DND-41 (cell line): ENCODE measurements at regions not wholly inside any gene's neighbourhood (a gene's known extent, or its start where the extent isn't known, plus 50 kb on each side); places are given as distances from the start of the nearest gene placed in this dataset.

Source experiments
- ATAC-seq: fragments of 200-7000 bp; cut with Tn5 transposase; 3 replicates; pipeline ENCODE4 v1.9.1; 2021; ENCODE audit warnings: low read depth; ENCODE audit not compliant: insufficient read depth
- DNase-seq: peaks from one replicate; pipeline ENCODE4 v3.0.0-alpha.2; 2020
- H2AFZ ChIP-seq: 2 replicates; pipeline ENCODE4 v1.6.0; 2012; ENCODE audit warnings: low read depth, low read length
- H3K27ac ChIP-seq: 2 replicates; pipeline ENCODE4 v1.5.1; 2012; ENCODE audit warnings: low read length, inconsistent platforms
- H3K27me3 ChIP-seq: fragments of 200-600 bp; sonication (generic); 2 replicates; pipeline ENCODE4 v1.6.0; 2012; ENCODE audit warnings: low read length, mild to moderate bottlenecking, inconsistent platforms; ENCODE audit not compliant: insufficient read depth, poor library complexity
- H3K36me3 ChIP-seq: 2 replicates; pipeline ENCODE4 v1.5.1; 2012; ENCODE audit warnings: low read length, inconsistent platforms; ENCODE audit not compliant: insufficient read depth
- H3K4me1 ChIP-seq: 2 replicates; pipeline ENCODE4 v1.5.1; 2012; ENCODE audit warnings: mild to moderate bottlenecking, low read length; ENCODE audit not compliant: insufficient read depth
- H3K4me2 ChIP-seq: 2 replicates; pipeline ENCODE4 v1.6.0; 2012; ENCODE audit warnings: mild to moderate bottlenecking, moderate library complexity, low read length, inconsistent platforms; ENCODE audit not compliant: insufficient read depth
- H3K4me3 ChIP-seq, 2 experiments: fragments of 200-600 bp in 1 of 2; shearing (Covaris generic) in 1 of 2; 2 replicates each; pipeline ENCODE4 v1.5.1; 2012 to 2016; ENCODE audit warnings: inconsistent platforms in 2 of 2, low read length in 2 of 2, mild to moderate bottlenecking in 2 of 2, low read depth in 1 of 2, moderate library complexity in 1 of 2
- H3K79me2 ChIP-seq: 2 replicates; pipeline ENCODE4 v1.6.0; 2012; ENCODE audit warnings: low read length, inconsistent platforms; ENCODE audit not compliant: insufficient read depth
- H3K9ac ChIP-seq: 2 replicates; pipeline ENCODE4 v1.6.0; 2012; ENCODE audit warnings: low read depth, mild to moderate bottlenecking, inconsistent platforms, low read length, moderate library complexity
- H3K9me3 ChIP-seq: 2 replicates; pipeline ENCODE4 v1.5.1; 2012; ENCODE audit warnings: low read length, moderate library complexity, mild to moderate bottlenecking, inconsistent platforms; ENCODE audit not compliant: insufficient read depth, severe bottlenecking
- H4K20me1 ChIP-seq: 2 replicates; pipeline ENCODE4 v1.6.0; 2012; ENCODE audit warnings: low read length; ENCODE audit not compliant: insufficient read depth
- CTCF ChIP-seq: IDR thresholded peaks from 2 replicates; pipeline ENCODE4 v1.5.1; 2012; ENCODE audit warnings: borderline replicate concordance, low read length, moderate library complexity, mild to moderate bottlenecking; ENCODE audit not compliant: poor library complexity, severe bottlenecking; ENCODE audit errors: extremely low read depth
- EZH2 ChIP-seq: IDR thresholded peaks from 3 replicates; pipeline ENCODE4 v1.6.1; 2012; ENCODE audit warnings: borderline replicate concordance, low read depth, mild to moderate bottlenecking, moderate library complexity, low read length, inconsistent platforms; ENCODE audit not compliant: severe bottlenecking

- H3K4me2 ChIP-seq, result no peak overlapping the region
Observed at GRCh38 chr5:38656568-38656967, 100.1 kb upstream of the LIFR start.

DNA sequence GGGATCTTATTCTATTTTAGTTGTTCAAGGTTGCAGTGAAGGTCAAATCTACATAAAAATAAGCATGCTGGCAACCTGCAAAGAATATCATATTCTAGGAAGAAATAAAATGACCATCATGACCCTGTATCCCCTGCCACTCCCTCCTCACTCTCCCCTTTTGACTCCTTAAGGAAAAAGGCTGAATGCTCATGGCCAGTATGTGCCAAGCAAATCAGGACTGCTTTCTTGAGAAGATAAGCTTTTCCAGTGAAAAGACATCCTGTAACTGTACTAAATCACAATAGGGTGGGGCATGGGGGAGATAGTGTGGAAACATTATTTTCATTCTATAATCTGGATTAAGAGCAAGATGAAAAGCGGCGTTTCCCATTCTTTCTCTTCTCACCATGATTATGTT lies 100.6 kb upstream of the LIFR start:
- Histone ChIP-seq H3K79me2 (no peaks in the 10 kb centered on the region), H3K4me3 (no peak overlapping the region), H3K27me3 (peaks cover 13% of the 10 kb centered on the region), H2AFZ (no peak overlapping the region), H3K9me3 (no peaks in the 10 kb centered on the region), H3K9ac (no peak overlapping the region), H3K4me1 (no peaks in the 10 kb centered on the region), H3K36me3 (no peaks in the 10 kb centered on the region), H3K4me2 (no peak overlapping the region), H3K27ac (no peak overlapping the region), H4K20me1 (no peaks in the 10 kb centered on the region)
- DNase-seq (no peak), ATAC-seq (no peak)
- TF ChIP-seq EZH2 (no peak), CTCF (no peak)

More at GRCh38 chr5:38656568-38656967, 100.1 kb upstream of the LIFR start:
- Histone ChIP-seq H3K27me3 (peaks cover 13% of the 10 kb centered on the region), H3K79me2 (no peaks in the 10 kb centered on the region), H3K4me3 (no peak overlapping the region), H3K4me1 (no peaks in the 10 kb centered on the region), H4K20me1 (no peaks in the 10 kb centered on the region), H2AFZ (no peak overlapping the region), H3K9ac (no peak overlapping the region), H3K27ac (no peak overlapping the region), H3K9me3 (no peaks in the 10 kb centered on the region), H3K36me3 (no peaks in the 10 kb centered on the region)
- TF ChIP-seq CTCF (no peak), EZH2 (no peak)
- DNase-seq, result no peak
- ATAC-seq, result no peak

DNA sequence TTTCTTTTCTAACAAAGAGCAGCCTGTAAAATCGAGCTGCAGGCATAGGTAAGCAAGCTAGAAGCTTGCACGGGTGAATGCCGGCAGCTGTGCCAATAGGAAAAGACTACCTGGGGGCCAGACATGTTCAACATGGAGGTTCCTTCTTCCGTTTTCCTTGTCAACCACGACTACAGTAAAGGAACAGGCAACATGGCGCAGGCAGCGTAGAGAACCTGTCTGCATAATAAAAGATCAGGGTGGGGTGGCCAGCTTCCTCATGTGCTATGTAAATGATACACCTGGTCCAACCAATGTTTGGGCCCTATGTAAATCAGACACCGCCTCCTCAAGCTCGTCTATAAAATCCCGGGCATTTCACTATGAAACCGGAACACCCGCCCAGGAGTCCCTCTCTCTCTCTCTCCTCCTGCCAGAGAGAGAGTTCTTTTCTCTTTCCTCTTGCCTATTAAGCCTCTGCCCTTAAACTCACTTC lies 103.8 kb upstream of the LIFR start:
- no peaks in the 10 kb centered on the region for H3K36me3 ChIP-seq
- H2AFZ ChIP-seq, result no peak overlapping the region
- no peak overlapping the region for H3K9ac ChIP-seq
- H3K9me3 ChIP-seq, result no peaks in the 10 kb centered on the region
- H4K20me1 ChIP-seq, result no peaks in the 10 kb centered on the region
- H3K4me1 ChIP-seq, result no peaks in the 10 kb centered on the region
- H3K4me2 ChIP-seq, result no peak overlapping the region
- TF ChIP-seq CTCF, result no peak
- no peaks in the 10 kb centered on the region for H3K79me2 ChIP-seq
- no peak overlapping the region for H3K27ac ChIP-seq
- H3K27me3 ChIP-seq, result peaks cover 17% of the 10 kb centered on the region
- DNase-seq (no peak), ATAC-seq (no peak)
- no peak overlapping the region for H3K4me3 ChIP-seq

DNA sequence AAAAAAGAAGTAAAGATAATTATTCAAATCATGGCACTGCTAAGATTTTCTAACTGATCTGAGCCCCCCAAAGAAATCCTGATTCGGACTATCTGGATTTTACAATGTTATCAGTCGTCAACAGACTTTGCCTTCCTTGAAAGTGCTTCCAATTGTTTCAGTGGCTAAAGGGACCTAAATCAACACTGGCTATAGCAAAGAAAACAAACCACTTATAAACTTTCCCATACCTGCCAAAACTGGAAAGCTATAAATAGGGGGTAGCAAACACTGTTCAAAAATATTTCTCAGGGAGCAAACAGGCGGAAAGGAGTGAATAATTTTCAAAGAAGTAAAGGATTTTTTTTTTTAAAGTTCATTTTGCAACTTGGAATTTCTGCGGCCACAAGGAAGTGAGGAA lies 105.6 kb upstream of the LIFR start:
- H3K36me3 ChIP-seq, result no peaks in the 10 kb centered on the region
- no peak overlapping the region for H2AFZ ChIP-seq
- DNase-seq, result no peak
- no peak for TF ChIP-seq CTCF
- TF ChIP-seq EZH2, result no peak
- H3K27ac ChIP-seq, result no peak overlapping the region
- no peaks in the 10 kb centered on the region for H3K9me3 ChIP-seq
- no peaks in the 10 kb centered on the region for H3K4me1 ChIP-seq
- no peak overlapping the region for H3K9ac ChIP-seq
- no peaks in the 10 kb centered on the region for H4K20me1 ChIP-seq
- no peak overlapping the region for H3K4me3 ChIP-seq
- H3K27me3 ChIP-seq, result peaks cover 20% of the 10 kb centered on the region
- no peaks in the 10 kb centered on the region for H3K79me2 ChIP-seq
- no peak for ATAC-seq
- H3K4me2 ChIP-seq, result no peak overlapping the region
